ENCODE measurements at regions not wholly inside any gene's neighbourhood (a gene's known extent, or its start where the extent isn't known, plus 50 kb on each side); places are given as distances from the start of the nearest gene placed in this dataset.
"Not testable (repeated sequence)": the region's sequence is repeated elsewhere in the genome, so short reads cannot be mapped to it uniquely, and the experiment has no call there.

DNA sequence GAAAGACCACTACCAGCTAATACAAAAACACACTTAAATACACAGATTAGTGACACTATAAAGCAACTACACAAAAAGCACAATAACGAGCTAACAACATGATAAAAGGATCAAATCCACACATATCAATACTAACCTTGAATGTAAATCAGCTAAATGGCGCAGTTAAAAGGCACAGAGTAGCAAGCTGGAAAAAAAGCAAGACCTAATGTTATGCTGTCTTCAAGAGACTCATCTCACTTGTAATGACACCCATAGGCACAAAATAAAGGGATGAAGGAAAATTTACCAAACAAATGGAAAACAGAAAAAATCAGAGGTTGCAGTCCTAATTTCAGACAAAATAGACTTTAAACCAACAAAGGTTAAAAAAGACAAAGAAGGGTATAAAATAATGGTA is 86.3 kb downstream of the NUS1 start:
- no peak for DNase-seq

DNA sequence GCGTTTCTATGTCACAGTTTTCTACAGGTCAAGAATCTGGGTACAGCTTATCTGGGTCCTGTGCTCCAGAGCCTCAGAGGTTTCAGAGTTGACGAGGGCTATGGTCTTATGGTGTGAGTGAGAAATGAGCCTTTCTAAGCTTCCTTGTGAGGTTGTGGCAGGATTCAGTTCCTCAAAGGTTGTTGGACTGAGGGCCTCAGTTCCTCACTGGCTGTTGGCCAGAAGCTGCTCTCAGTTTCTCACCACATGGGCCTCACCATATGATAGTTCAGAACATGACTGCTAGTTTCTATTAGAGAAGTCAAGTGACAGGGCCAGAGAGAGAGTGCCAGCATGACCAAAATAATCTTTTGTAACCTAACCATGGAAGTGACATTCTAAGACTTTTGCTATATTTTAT is 96.1 kb downstream of the NUS1 start:
- no peak for DNase-seq

GRCh38 chr6:117776441-117776840 is 101.2 kb downstream of the NUS1 start:
- DNase-seq, result no peak

- DNase-seq, result no peak
Measured at GRCh38 chr6:117781550-117781949, 106.3 kb downstream of the NUS1 start.

GRCh38 chr6:117783279-117783678 is 108.0 kb downstream of the NUS1 start:
- DNase-seq, result peak in 1 of 2 experiments; percentile 46

DNA sequence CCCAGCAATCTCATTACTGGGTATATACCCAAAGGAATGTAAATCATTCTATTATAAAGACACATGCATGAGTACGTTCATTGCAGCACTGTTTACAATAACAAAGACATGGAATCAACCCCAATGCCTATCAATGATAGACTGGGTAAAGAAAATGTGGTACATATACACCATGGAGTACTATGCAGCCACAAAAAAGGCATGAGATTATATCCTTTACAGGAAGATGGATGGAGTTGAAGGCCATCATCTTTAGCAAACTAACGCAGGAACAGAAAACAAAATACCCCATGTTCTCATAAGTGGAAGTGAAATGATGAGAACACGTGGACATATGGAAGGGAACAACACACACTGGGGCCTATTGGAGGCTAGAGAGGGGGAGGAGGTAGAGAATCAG is 115.7 kb downstream of the NUS1 start:
- no peak for DNase-seq

GRCh38 chr6:117795234-117795633 is 111.8 kb upstream of the SLC35F1 start:
- DNase-seq, result no peak

DNA sequence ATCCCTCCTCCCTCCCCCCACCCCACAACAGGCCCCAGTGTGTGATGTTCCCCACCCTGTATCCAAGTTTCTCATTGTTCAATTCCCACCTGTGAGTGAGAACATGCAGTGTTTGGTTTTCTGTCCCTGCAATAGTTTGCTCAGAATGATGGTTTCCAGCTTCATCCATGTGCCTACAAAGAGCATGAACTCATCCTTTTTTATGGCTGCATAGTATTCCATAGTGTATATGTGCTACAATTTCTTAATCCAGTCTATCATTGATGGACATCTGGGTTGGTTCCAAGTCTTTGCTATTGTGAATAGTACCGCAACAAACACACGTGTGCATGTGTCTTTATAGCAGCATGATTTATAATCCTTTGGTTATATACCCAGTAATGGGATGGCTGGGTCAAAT is 108.2 kb upstream of the SLC35F1 start:
- DNase-seq, result not testable (repeated sequence)

DNA sequence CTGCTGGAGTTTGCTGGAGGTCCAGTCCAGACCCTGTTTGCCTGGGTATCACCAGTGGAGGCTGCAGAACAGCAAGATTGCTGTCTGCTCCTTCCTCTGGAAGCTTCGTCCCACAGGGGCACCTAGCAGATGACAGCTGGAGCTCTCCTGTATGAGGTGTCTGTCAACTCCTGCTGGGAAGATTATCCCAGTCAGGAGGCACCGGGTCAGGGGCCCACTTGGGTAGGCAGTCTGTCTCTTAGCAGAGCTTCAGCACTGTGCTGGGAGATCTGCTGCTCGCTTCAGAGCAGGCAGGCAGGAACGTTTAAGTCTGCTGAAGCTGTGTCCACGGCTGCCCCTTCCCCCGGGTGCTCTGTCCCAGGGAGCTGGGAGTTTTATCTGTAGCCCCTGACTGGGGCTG is 96.8 kb upstream of the SLC35F1 start:
- DNase-seq, result peak in 1 of 2 experiments; percentile 28

DNA sequence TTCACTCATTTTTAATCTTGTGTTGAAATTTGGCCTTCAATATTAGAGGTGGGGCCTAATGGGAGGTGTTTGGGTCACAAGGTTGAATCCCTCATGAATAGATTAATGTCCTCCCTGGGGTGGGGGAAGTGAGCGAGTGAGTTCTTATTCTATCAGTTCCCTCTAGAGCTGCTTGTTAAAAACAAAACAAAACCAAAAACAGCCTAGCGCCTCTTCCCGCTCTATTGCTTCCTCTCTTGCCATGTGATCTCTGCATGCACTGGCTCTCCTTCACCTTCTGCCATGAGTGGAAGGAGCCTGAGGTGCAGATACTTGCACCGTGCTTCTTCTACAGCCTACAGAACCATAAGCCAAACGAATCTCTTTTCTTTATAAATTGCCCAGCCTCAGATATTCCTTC is 89.6 kb upstream of the SLC35F1 start:
- DNase-seq, result no peak

GRCh38 chr6:117817992-117818391 is 89.1 kb upstream of the SLC35F1 start:
- no peak for DNase-seq

- no peak for DNase-seq
Measured at GRCh38 chr6:117818449-117818848, 88.6 kb upstream of the SLC35F1 start.

DNA sequence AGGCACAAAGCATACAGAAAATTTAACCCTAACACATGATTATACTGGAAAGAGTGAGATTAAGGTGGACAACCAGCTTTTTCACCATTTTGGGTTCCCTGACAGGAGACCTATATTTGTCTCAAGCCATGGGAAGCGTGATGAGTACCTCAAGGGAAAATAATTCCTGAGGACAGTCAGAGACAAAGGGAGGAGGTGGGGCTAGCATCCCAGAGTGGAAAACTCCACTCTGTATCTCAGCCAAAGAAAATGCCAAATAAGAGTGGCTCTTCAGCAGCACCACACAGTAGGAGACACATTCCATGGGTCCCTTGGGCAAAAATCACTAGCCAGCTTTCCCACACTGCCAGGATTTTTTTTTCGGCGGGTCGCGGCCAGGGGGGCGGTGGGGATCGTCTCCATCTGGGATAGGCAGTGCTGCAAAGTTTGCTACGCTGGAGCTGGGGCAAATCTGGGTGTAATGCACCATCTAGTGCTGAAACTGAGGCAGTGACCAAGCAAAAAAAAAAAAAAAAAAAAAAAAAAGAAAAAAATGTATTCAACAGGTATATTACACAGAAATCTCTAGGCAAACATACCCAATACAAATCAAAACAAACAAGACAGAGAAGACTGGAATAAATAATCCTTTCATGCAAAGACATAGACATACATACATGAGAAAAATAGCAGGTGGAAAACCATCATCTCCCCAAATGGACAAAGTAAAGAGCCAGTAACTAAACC is 77.3 kb upstream of the SLC35F1 start:
- peak; percentile 48 to 72 for DNase-seq

GRCh38 chr6:117837261-117837660 is 69.8 kb upstream of the SLC35F1 start:
- no peak for DNase-seq

GRCh38 chr6:117840541-117840983 is 66.5 kb upstream of the SLC35F1 start:
- DNase-seq, result peak; percentile 48 to 77

DNA sequence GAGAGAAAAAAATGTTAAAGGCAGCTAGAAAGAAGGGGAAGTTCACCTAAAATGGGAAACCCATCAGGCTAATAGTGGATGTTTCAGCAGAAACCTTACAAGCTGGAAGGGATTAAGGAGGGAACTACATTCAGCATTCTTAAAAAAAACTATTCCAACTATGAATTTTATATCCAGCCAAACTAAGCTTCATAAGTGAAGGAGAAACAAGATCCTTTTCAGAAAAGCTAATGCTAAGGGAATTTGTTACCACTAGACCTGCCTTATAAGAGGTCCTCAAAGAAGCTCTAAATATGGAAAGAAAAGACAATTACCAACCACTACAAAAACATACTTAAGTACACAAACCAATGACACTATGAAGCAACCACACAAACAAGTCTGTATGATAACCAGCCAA is 59.2 kb upstream of the SLC35F1 start:
- no peak for DNase-seq

- DNase-seq, result no peak
Measured at GRCh38 chr6:117849087-117849486, 58.0 kb upstream of the SLC35F1 start.

All from NCI-H524 (cell line).